ENCODE measurements at regions not wholly inside any gene's neighbourhood (a gene's known extent, or its start where the extent isn't known, plus 50 kb on each side); places are given as distances from the start of the nearest gene placed in this dataset.
"Not testable (repeated sequence)": the region's sequence is repeated elsewhere in the genome, so short reads cannot be mapped to it uniquely, and the experiment has no call there.

- no peaks in the 10 kb centered on the region for H3K4me1 Mint-ChIP-seq (ENCODE audit: low read depth)
- intact Hi-C loops (cut with micrococcal nuclease), result no loop called here
- no peaks in the 10 kb centered on the region for H3K9me3 Mint-ChIP-seq
- H3K4me3 Mint-ChIP-seq (ENCODE audit: low read depth), result no peak overlapping the region
- DNase-seq (ENCODE audit: low spot score), result no peak
- no peaks in the 10 kb centered on the region for H3K36me3 Mint-ChIP-seq (ENCODE audit: low read depth)
- peaks cover 2% of the 10 kb centered on the region for H3K27me3 Mint-ChIP-seq (ENCODE audit: low read depth)
- no peak overlapping the region for H3K27ac Mint-ChIP-seq
Observed at GRCh38 chr5:38607396-38607795, 51.0 kb upstream of the LIFR start.

- DNase-seq (ENCODE audit: low spot score), result no peak
- H3K27me3 Mint-ChIP-seq (ENCODE audit: low read depth), result peaks cover 2% of the 10 kb centered on the region
- no peak overlapping the region for H3K27ac Mint-ChIP-seq
- H3K36me3 Mint-ChIP-seq (ENCODE audit: low read depth), result no peaks in the 10 kb centered on the region
- H3K9me3 Mint-ChIP-seq, result no peaks in the 10 kb centered on the region
- no peaks in the 10 kb centered on the region for H3K4me1 Mint-ChIP-seq (ENCODE audit: low read depth)
- intact Hi-C loops (cut with micrococcal nuclease), result no loop called here
- no peak overlapping the region for H3K4me3 Mint-ChIP-seq (ENCODE audit: low read depth)
Observed at GRCh38 chr5:38607930-38608564, 51.6 kb upstream of the LIFR start.

- Mint-ChIP-seq H3K9me3 (no peaks in the 10 kb centered on the region), H3K36me3 (ENCODE audit: low read depth) (no peaks in the 10 kb centered on the region), H3K4me3 (ENCODE audit: low read depth) (no peak overlapping the region), H3K27me3 (ENCODE audit: low read depth) (peaks cover 2% of the 10 kb centered on the region), H3K4me1 (ENCODE audit: low read depth) (no peaks in the 10 kb centered on the region), H3K27ac (no peak overlapping the region)
- no peak for DNase-seq (ENCODE audit: low spot score)
- intact Hi-C loops (cut with micrococcal nuclease), result no loop called here
Observed at GRCh38 chr5:38608874-38609273, 52.4 kb upstream of the LIFR start.

GRCh38 chr5:38612851-38613250 is 56.4 kb upstream of the LIFR start:
- H3K27ac Mint-ChIP-seq, result no peak overlapping the region
- peaks cover 2% of the 10 kb centered on the region for H3K27me3 Mint-ChIP-seq (ENCODE audit: low read depth)
- DNase-seq (ENCODE audit: low spot score), result no peak
- no peak overlapping the region for H3K4me3 Mint-ChIP-seq (ENCODE audit: low read depth)
- intact Hi-C loops (cut with micrococcal nuclease), result no loop called here
- H3K36me3 Mint-ChIP-seq (ENCODE audit: low read depth), result no peaks in the 10 kb centered on the region
- H3K9me3 Mint-ChIP-seq, result no peaks in the 10 kb centered on the region
- H3K4me1 Mint-ChIP-seq (ENCODE audit: low read depth), result no peaks in the 10 kb centered on the region

GRCh38 chr5:38613490-38613889 is 57.0 kb upstream of the LIFR start:
- no peak overlapping the region for H3K4me3 Mint-ChIP-seq (ENCODE audit: low read depth)
- DNase-seq (ENCODE audit: low spot score), result no peak
- H3K36me3 Mint-ChIP-seq (ENCODE audit: low read depth), result no peaks in the 10 kb centered on the region
- H3K27me3 Mint-ChIP-seq (ENCODE audit: low read depth), result no peaks in the 10 kb centered on the region
- intact Hi-C loops (cut with micrococcal nuclease), result no loop called here
- no peak overlapping the region for H3K27ac Mint-ChIP-seq
- no peaks in the 10 kb centered on the region for H3K4me1 Mint-ChIP-seq (ENCODE audit: low read depth)
- H3K9me3 Mint-ChIP-seq, result peaks cover 2% of the 10 kb centered on the region

GRCh38 chr5:38613992-38614836 is 57.8 kb upstream of the LIFR start:
- no peaks in the 10 kb centered on the region for H3K36me3 Mint-ChIP-seq (ENCODE audit: low read depth)
- no peaks in the 10 kb centered on the region for H3K4me1 Mint-ChIP-seq (ENCODE audit: low read depth)
- DNase-seq (ENCODE audit: low spot score), result no peak
- intact Hi-C loops (cut with micrococcal nuclease), result no loop called here
- H3K27me3 Mint-ChIP-seq (ENCODE audit: low read depth), result no peaks in the 10 kb centered on the region
- no peak overlapping the region for H3K4me3 Mint-ChIP-seq (ENCODE audit: low read depth)
- no peak overlapping the region for H3K27ac Mint-ChIP-seq
- H3K9me3 Mint-ChIP-seq, result peaks cover 7% of the 10 kb centered on the region

- H3K27me3 Mint-ChIP-seq (ENCODE audit: low read depth), result no peaks in the 10 kb centered on the region
- no peak overlapping the region for H3K27ac Mint-ChIP-seq
- no peak for DNase-seq (ENCODE audit: low spot score)
- no peak overlapping the region for H3K4me3 Mint-ChIP-seq (ENCODE audit: low read depth)
- H3K4me1 Mint-ChIP-seq (ENCODE audit: low read depth), result no peaks in the 10 kb centered on the region
- intact Hi-C loops (cut with micrococcal nuclease), result no loop called here
- H3K36me3 Mint-ChIP-seq (ENCODE audit: low read depth), result no peaks in the 10 kb centered on the region
- peaks cover 10% of the 10 kb centered on the region for H3K9me3 Mint-ChIP-seq
Observed at GRCh38 chr5:38615042-38615441, 58.6 kb upstream of the LIFR start.

GRCh38 chr5:38615981-38616451 is 59.6 kb upstream of the LIFR start:
- Mint-ChIP-seq H3K27ac (no peak overlapping the region), H3K27me3 (ENCODE audit: low read depth) (no peaks in the 10 kb centered on the region), H3K36me3 (ENCODE audit: low read depth) (no peaks in the 10 kb centered on the region), H3K4me3 (ENCODE audit: low read depth) (no peak overlapping the region), H3K4me1 (ENCODE audit: low read depth) (no peaks in the 10 kb centered on the region), H3K9me3 (peaks cover 18% of the 10 kb centered on the region)
- DNase-seq (ENCODE audit: low spot score), result no peak
- intact Hi-C loops (cut with micrococcal nuclease), result no loop called here

- Mint-ChIP-seq H3K4me1 (ENCODE audit: low read depth) (no peaks in the 10 kb centered on the region), H3K27ac (no peak overlapping the region), H3K36me3 (ENCODE audit: low read depth) (no peaks in the 10 kb centered on the region), H3K9me3 (peaks cover 22% of the 10 kb centered on the region), H3K27me3 (ENCODE audit: low read depth) (no peaks in the 10 kb centered on the region), H3K4me3 (ENCODE audit: low read depth) (no peak overlapping the region)
- DNase-seq (ENCODE audit: low spot score), result no peak
- intact Hi-C loops (cut with micrococcal nuclease), result no loop called here
Observed at GRCh38 chr5:38618154-38618553, 61.7 kb upstream of the LIFR start.

GRCh38 chr5:38621331-38621730 is 64.9 kb upstream of the LIFR start:
- H3K4me3 Mint-ChIP-seq (ENCODE audit: low read depth), result no peak overlapping the region
- H3K27me3 Mint-ChIP-seq (ENCODE audit: low read depth), result no peaks in the 10 kb centered on the region
- peaks cover 22% of the 10 kb centered on the region for H3K9me3 Mint-ChIP-seq
- no peaks in the 10 kb centered on the region for H3K4me1 Mint-ChIP-seq (ENCODE audit: low read depth)
- intact Hi-C loops (cut with micrococcal nuclease), result no loop called here
- DNase-seq (ENCODE audit: low spot score), result no peak
- H3K36me3 Mint-ChIP-seq (ENCODE audit: low read depth), result no peaks in the 10 kb centered on the region
- H3K27ac Mint-ChIP-seq, result no peak overlapping the region

- Mint-ChIP-seq H3K27ac (no peak overlapping the region), H3K9me3 (peaks cover 22% of the 10 kb centered on the region), H3K4me3 (ENCODE audit: low read depth) (no peak overlapping the region), H3K27me3 (ENCODE audit: low read depth) (no peaks in the 10 kb centered on the region), H3K4me1 (ENCODE audit: low read depth) (no peaks in the 10 kb centered on the region), H3K36me3 (ENCODE audit: low read depth) (no peaks in the 10 kb centered on the region)
- no peak for DNase-seq (ENCODE audit: low spot score)
- intact Hi-C loops (cut with micrococcal nuclease), result no loop called here
Observed at GRCh38 chr5:38621840-38622437, 65.5 kb upstream of the LIFR start.

- DNase-seq (ENCODE audit: low spot score), result no peak
- no peaks in the 10 kb centered on the region for H3K27me3 Mint-ChIP-seq (ENCODE audit: low read depth)
- no peak overlapping the region for H3K4me3 Mint-ChIP-seq (ENCODE audit: low read depth)
- H3K4me1 Mint-ChIP-seq (ENCODE audit: low read depth), result no peaks in the 10 kb centered on the region
- H3K27ac Mint-ChIP-seq, result no peak overlapping the region
- intact Hi-C loops (cut with micrococcal nuclease), result no loop called here
- H3K9me3 Mint-ChIP-seq, result peaks cover 22% of the 10 kb centered on the region
- H3K36me3 Mint-ChIP-seq (ENCODE audit: low read depth), result no peaks in the 10 kb centered on the region
Observed at GRCh38 chr5:38622723-38623129, 66.3 kb upstream of the LIFR start.

- intact Hi-C loops (cut with micrococcal nuclease); DNase-seq (ENCODE audit: low spot score); H3K27me3 Mint-ChIP-seq (ENCODE audit: low read depth); H3K4me1 Mint-ChIP-seq (ENCODE audit: low read depth); H3K27ac Mint-ChIP-seq; H3K4me3 Mint-ChIP-seq (ENCODE audit: low read depth); H3K36me3 Mint-ChIP-seq (ENCODE audit: low read depth): not testable (repeated sequence)
- peaks cover 14% of the 10 kb centered on the region for H3K9me3 Mint-ChIP-seq
Observed at GRCh38 chr5:38624541-38624940, 68.1 kb upstream of the LIFR start.
